Osteoblast (primary cell): ENCODE measurements at regions not wholly inside any gene's neighbourhood (a gene's known extent, or its start where the extent isn't known, plus 50 kb on each side); places are given as distances from the start of the nearest gene placed in this dataset.

Experiments
- DNase-seq: peaks from one replicate; pipeline ENCODE4 v3.0.0; 2011; ENCODE audit warnings: low spot score, mixed read lengths; ENCODE audit not compliant: insufficient read length; ENCODE audit errors: missing footprints
- H2AFZ ChIP-seq: 2 replicates; pipeline ENCODE4 v1.6.0; 2011; ENCODE audit warnings: mild to moderate bottlenecking, low read length
- H3K27ac ChIP-seq: 2 replicates; pipeline ENCODE4 v1.5.1; 2011; ENCODE audit warnings: mild to moderate bottlenecking, low read depth, low read length, moderate library complexity
- H3K27me3 ChIP-seq: 2 replicates; pipeline ENCODE4 v1.6.0; 2012; ENCODE audit warnings: mild to moderate bottlenecking, control low read depth, inconsistent platforms, low read length, moderate library complexity; ENCODE audit not compliant: insufficient read depth
- H3K36me3 ChIP-seq: 2 replicates; pipeline ENCODE4 v1.5.1; 2011; ENCODE audit warnings: mild to moderate bottlenecking, low read length, control low read depth, moderate library complexity; ENCODE audit not compliant: insufficient read depth
- H3K4me1 ChIP-seq: 2 replicates; pipeline ENCODE4 v1.5.1; 2011; ENCODE audit warnings: mild to moderate bottlenecking, low read length, control low read depth, moderate library complexity; ENCODE audit not compliant: insufficient read depth
- H3K4me2 ChIP-seq: 2 replicates; pipeline ENCODE4 v1.6.0; 2011; ENCODE audit warnings: mild to moderate bottlenecking, low read length; ENCODE audit not compliant: insufficient read depth
- H3K4me3 ChIP-seq: fragments of 200-600 bp; sonication (generic); 3 replicates; pipeline ENCODE4 v1.5.1; 2012; ENCODE audit warnings: mild to moderate bottlenecking, low read length, inconsistent platforms; ENCODE audit not compliant: insufficient read depth
- H3K79me2 ChIP-seq: 2 replicates; pipeline ENCODE4 v1.6.0; 2012; ENCODE audit warnings: mild to moderate bottlenecking, low read length, control low read depth, inconsistent platforms; ENCODE audit not compliant: insufficient read depth
- H3K9me3 ChIP-seq: 2 replicates; pipeline ENCODE4 v1.5.1; 2011; ENCODE audit warnings: low read depth, low read length, control low read depth
- H4K20me1 ChIP-seq: 2 replicates; pipeline ENCODE4 v1.6.0; 2012; ENCODE audit warnings: mild to moderate bottlenecking, low read length, control low read depth; ENCODE audit not compliant: insufficient read depth
- TF ChIP-seq, protein P1 (sequence below): IDR thresholded peaks from 2 replicates; pipeline ENCODE4 v1.5.1; 2011; ENCODE audit warnings: mild to moderate bottlenecking, low read depth, low read length, moderate library complexity; ENCODE audit errors: extremely low read depth

DNA sequence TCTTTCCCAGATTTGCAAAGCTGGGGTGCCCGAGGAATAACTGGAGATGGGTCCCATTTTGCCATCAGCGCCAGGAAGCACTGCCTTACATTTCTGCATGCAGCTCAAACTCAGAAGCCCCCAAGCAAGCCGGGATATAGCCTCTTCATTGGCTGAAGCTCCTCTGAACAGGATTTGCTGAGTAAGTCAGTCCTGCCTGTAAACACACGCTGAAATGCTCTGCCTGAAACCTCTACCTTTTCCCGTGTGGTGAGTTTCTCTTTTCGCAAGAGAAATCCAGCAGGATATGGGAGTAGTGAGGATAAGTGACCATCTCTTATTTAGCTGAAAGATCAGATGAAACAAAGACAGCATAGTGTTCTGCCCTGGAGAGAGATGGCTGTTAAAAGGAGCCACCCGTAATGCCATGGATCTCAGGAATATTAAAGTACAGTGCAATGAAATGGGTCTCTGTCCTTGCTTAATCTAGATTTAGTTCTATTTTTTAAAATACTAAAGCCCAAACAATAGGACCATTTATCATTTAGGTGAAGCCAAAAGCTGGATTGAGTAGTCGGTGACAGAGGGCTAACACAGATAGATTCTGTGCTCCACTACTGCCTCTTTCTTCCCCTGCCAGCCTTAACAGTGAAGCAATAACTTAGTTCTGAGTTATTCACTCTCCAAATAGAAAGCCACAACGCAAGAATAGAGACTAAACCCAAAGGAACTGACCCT lies 177.5 kb upstream of the PPP2R2B start:
- no peak overlapping the region for H3K4me3 ChIP-seq
- no peaks in the 10 kb centered on the region for H3K36me3 ChIP-seq
- H3K9me3 ChIP-seq = no peaks in the 10 kb centered on the region
- no peak overlapping the region for H3K4me2 ChIP-seq
- DNase-seq = no peak
- no peak overlapping the region for H2AFZ ChIP-seq
- no peak overlapping the region for H3K27ac ChIP-seq
- no peaks in the 10 kb centered on the region for H3K79me2 ChIP-seq
- no peaks in the 10 kb centered on the region for H4K20me1 ChIP-seq
- no peaks in the 10 kb centered on the region for H3K27me3 ChIP-seq
- no peaks in the 10 kb centered on the region for H3K4me1 ChIP-seq
- TF ChIP-seq, protein P1, sequence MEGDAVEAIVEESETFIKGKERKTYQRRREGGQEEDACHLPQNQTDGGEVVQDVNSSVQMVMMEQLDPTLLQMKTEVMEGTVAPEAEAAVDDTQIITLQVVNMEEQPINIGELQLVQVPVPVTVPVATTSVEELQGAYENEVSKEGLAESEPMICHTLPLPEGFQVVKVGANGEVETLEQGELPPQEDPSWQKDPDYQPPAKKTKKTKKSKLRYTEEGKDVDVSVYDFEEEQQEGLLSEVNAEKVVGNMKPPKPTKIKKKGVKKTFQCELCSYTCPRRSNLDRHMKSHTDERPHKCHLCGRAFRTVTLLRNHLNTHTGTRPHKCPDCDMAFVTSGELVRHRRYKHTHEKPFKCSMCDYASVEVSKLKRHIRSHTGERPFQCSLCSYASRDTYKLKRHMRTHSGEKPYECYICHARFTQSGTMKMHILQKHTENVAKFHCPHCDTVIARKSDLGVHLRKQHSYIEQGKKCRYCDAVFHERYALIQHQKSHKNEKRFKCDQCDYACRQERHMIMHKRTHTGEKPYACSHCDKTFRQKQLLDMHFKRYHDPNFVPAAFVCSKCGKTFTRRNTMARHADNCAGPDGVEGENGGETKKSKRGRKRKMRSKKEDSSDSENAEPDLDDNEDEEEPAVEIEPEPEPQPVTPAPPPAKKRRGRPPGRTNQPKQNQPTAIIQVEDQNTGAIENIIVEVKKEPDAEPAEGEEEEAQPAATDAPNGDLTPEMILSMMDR = no peak

DNA sequence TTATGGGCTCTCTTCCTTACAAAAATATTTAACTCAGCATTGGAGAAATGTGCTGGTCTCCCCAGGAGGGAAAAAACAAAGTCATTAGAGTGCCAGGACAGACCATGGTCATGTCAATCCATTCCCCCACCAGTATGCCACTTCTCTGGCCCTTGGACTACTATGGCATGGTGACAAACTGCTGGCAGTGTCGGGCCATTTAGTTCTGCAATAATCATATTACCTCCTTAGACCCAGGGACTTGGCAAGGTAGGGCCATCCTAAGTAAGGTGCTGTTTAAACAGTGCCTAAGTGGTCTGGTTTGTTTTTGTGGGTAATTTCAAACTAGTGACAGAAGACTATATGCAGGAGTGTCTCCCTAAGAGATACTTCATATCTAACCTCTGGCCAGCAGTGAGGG lies 177.8 kb upstream of the STK32A start:
- Histone ChIP-seq H3K9me3 (no peaks in the 10 kb centered on the region), H3K4me1 (no peaks in the 10 kb centered on the region), H2AFZ (no peak overlapping the region), H3K27ac (no peak overlapping the region), H4K20me1 (no peaks in the 10 kb centered on the region), H3K4me3 (no peak overlapping the region), H3K36me3 (no peaks in the 10 kb centered on the region), H3K27me3 (no peaks in the 10 kb centered on the region), H3K4me2 (no peak overlapping the region), H3K79me2 (no peaks in the 10 kb centered on the region)
- TF ChIP-seq, protein P1 = no peak
- DNase-seq = no peak

DNA sequence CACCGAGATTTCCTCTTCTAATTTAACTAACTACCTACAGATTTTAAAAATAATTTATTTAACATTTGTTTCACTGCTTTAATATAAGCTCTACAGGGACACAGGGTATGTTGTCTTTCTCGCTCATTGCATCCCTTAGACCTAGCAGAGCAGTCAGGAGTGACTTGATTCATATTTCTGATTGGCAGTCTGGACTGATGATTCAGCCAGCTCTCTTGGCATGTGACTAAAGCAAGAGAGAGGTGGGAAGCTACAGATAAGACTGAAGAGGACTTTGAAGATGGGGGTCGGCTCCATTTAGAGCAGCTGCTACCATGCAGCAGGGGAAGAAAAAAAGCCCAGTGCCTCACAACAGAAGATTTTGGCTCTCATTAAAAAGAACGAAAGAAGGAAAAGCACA lies 173.4 kb upstream of the STK32A start:
- no peak overlapping the region for H2AFZ ChIP-seq
- H3K27ac ChIP-seq = no peak overlapping the region
- no peak for DNase-seq
- H3K9me3 ChIP-seq = no peaks in the 10 kb centered on the region
- H3K27me3 ChIP-seq = no peaks in the 10 kb centered on the region
- H4K20me1 ChIP-seq = no peaks in the 10 kb centered on the region
- TF ChIP-seq, protein P1 = no peak
- no peaks in the 10 kb centered on the region for H3K4me1 ChIP-seq
- no peak overlapping the region for H3K4me2 ChIP-seq
- H3K36me3 ChIP-seq = no peaks in the 10 kb centered on the region
- H3K79me2 ChIP-seq = no peaks in the 10 kb centered on the region
- no peak overlapping the region for H3K4me3 ChIP-seq

- no peaks in the 10 kb centered on the region for H3K4me1 ChIP-seq
- TF ChIP-seq, protein P1 = no peak
- no peak overlapping the region for H3K4me2 ChIP-seq
- no peaks in the 10 kb centered on the region for H3K79me2 ChIP-seq
- no peak for DNase-seq
- H4K20me1 ChIP-seq = no peaks in the 10 kb centered on the region
- H3K27me3 ChIP-seq = no peaks in the 10 kb centered on the region
- no peak overlapping the region for H3K27ac ChIP-seq
- no peaks in the 10 kb centered on the region for H3K9me3 ChIP-seq
- H3K4me3 ChIP-seq = no peak overlapping the region
- H3K36me3 ChIP-seq = no peaks in the 10 kb centered on the region
- no peak overlapping the region for H2AFZ ChIP-seq
These were observed 172.4 kb upstream of the STK32A start for GRCh38 chr5:147062427-147062826.
